Liver (tissue), 8 donors: ENCODE measurements at regions not wholly inside any gene's neighbourhood (a gene's known extent, or its start where the extent isn't known, plus 50 kb on each side); places are given as distances from the start of the nearest gene placed in this dataset.

Experiments
- DNase-seq: peaks from one replicate; pipeline ENCODE4 v3.0.0-alpha.2; 2017; ENCODE audit warnings: low spot score
- H3K27ac ChIP-seq, 2 donors: one replicate each; pipeline ENCODE4 v1.7.0; 2013; ENCODE audit warnings: inconsistent platforms in 2 of 2, low read length in 2 of 2, control low read depth in 1 of 2, low read depth in 1 of 2, mild to moderate bottlenecking in 1 of 2
- H3K27me3 ChIP-seq, 4 donors: one replicate each; pipeline versions ENCODE4 v1.6.1 to v1.7.0; 2013; ENCODE audit warnings: low read length in 3 of 4, inconsistent platforms in 1 of 4, mild to moderate bottlenecking in 1 of 4, moderate library complexity in 1 of 4; ENCODE audit not compliant: control insufficient read depth in 4 of 4, insufficient read depth in 4 of 4
- H3K36me3 ChIP-seq, 4 donors: one replicate each; pipeline versions ENCODE4 v1.6.1 to v1.7.0; 2013; ENCODE audit warnings: low read length in 3 of 4, mild to moderate bottlenecking in 3 of 4, low read depth in 1 of 4, moderate library complexity in 1 of 4; ENCODE audit not compliant: control insufficient read depth in 4 of 4, insufficient read depth in 3 of 4
- H3K4me1 ChIP-seq, 4 donors: one replicate each; pipeline versions ENCODE4 v1.6.1 to v1.7.0; 2013; ENCODE audit warnings: low read length in 3 of 4, mild to moderate bottlenecking in 3 of 4, moderate library complexity in 1 of 4; ENCODE audit not compliant: control insufficient read depth in 4 of 4, insufficient read depth in 4 of 4
- H3K4me3 ChIP-seq, 3 donors: one replicate each; pipeline versions ENCODE4 v1.6.1 to v1.7.0; 2013; ENCODE audit warnings: low read length in 3 of 3, control low read depth in 1 of 3, low read depth in 1 of 3, mild to moderate bottlenecking in 1 of 3
- H3K9ac ChIP-seq, 2 donors: one replicate each; pipeline ENCODE4 v1.7.0; 2013; ENCODE audit warnings: low read length in 2 of 2, mild to moderate bottlenecking in 2 of 2, moderate library complexity in 2 of 2, control low read depth in 1 of 2, low read depth in 1 of 2
- H3K9me3 ChIP-seq, 4 donors: one replicate each; pipeline versions ENCODE4 v1.6.1 to v1.7.0; 2013; ENCODE audit warnings: low read length in 3 of 4; ENCODE audit not compliant: control insufficient read depth in 4 of 4
- CTCF ChIP-seq: fragments of 150-350 bp; IDR thresholded peaks from 2 replicates; pipeline ENCODE4 v1.5.1; 2017; ENCODE audit warnings: improper control_type of control experiment, low read depth, low read length; ENCODE audit not compliant: missing input control
- EGR1 ChIP-seq, 2 donors: IDR thresholded peaks; 2 replicates each; pipeline ENCODE4 v1.6.1; 2016 to 2018; ENCODE audit warnings: antibody characterized with exemption in 2 of 2, low read depth in 2 of 2
- FOXA1 ChIP-seq: IDR thresholded peaks from 2 replicates; pipeline ENCODE4 v1.6.1; 2016; ENCODE audit warnings: antibody characterized with exemption
- FOXA2 ChIP-seq: IDR thresholded peaks from 2 replicates; pipeline ENCODE4 v1.6.1; 2016; ENCODE audit warnings: antibody characterized with exemption
- GABPA ChIP-seq, 2 donors: IDR thresholded peaks in 1 of 2; conservative IDR thresholded peaks in 1 of 2; 2 replicates each; pipeline ENCODE4 v1.6.1; 2016; ENCODE audit warnings: antibody characterized with exemption in 2 of 2, mild to moderate bottlenecking in 1 of 2, moderate library complexity in 1 of 2
- HNF4A ChIP-seq, 2 donors: conservative IDR thresholded peaks; 2 replicates each; pipeline ENCODE4 v1.6.1; 2016; ENCODE audit warnings: antibody characterized with exemption in 2 of 2, mild to moderate bottlenecking in 2 of 2
- JUND ChIP-seq, 2 donors: IDR thresholded peaks; 2 replicates each; pipeline ENCODE4 v1.6.1; 2016; ENCODE audit warnings: antibody characterized with exemption in 2 of 2
- MAX ChIP-seq: IDR thresholded peaks from 2 replicates; pipeline ENCODE4 v1.6.1; 2016; ENCODE audit warnings: antibody characterized with exemption
- NR2F2 ChIP-seq: IDR thresholded peaks from 2 replicates; pipeline ENCODE4 v1.6.1; 2016; ENCODE audit warnings: antibody characterized with exemption
- RAD21 ChIP-seq, 2 donors: IDR thresholded peaks; 2 replicates each; pipeline ENCODE4 v1.6.1; 2016; ENCODE audit warnings: antibody characterized with exemption in 2 of 2, mild to moderate bottlenecking in 2 of 2
- RXRA ChIP-seq, 2 donors: IDR thresholded peaks; 2 replicates each; pipeline ENCODE4 v1.6.1; 2017 to 2018; ENCODE audit warnings: antibody characterized with exemption in 2 of 2, mild to moderate bottlenecking in 1 of 2
- SP1 ChIP-seq: IDR thresholded peaks from 2 replicates; pipeline ENCODE4 v1.6.1; 2018; ENCODE audit warnings: antibody characterized with exemption, mild to moderate bottlenecking
- YY1 ChIP-seq: IDR thresholded peaks from 2 replicates; pipeline ENCODE4 v1.6.1; 2016; ENCODE audit warnings: antibody characterized with exemption, mild to moderate bottlenecking
- WGBS: extraction: QIAGEN DNeasy Blood & Tissue Kit; methylation state at CpG from one replicate; pipeline ENCODE4 v1.1.7; 2013; 5-methylcytosine and 5-hydroxymethylcytosine counted together
- donor health status: healthy.
- donor health status: healthy.
- donor health status: healthy.
- donor health status: healthy.
- donor health status: healthy.

- WGBS = 95% methylated on average over 2 of the region's 2 CpGs
- no peak for DNase-seq
- TF ChIP-seq HNF4A (conservative IDR thresholded peaks at IDR 0.05) (no peak), YY1 (no peak), EGR1 (IDR thresholded peaks at IDR 0.05; ENCODE audit: low read depth in 2 of 2) (no peak), RXRA (IDR thresholded peaks at IDR 0.05) (no peak), FOXA1 (no peak), FOXA2 (no peak), CTCF (no peak), SP1 (no peak), NR2F2 (no peak), JUND (IDR thresholded peaks at IDR 0.05) (no peak), GABPA (IDR thresholded peaks at IDR 0.05 in 1 of 2, conservative IDR thresholded peaks at IDR 0.05 in 1 of 2) (no peak), MAX (no peak)
These were observed 102.4 kb downstream of the KDR start for GRCh38 chr4:55023030-55023429.

GRCh38 chr4:55021214-55021613 lies 104.2 kb downstream of the KDR start:
- DNase-seq = no peak
- no peak overlapping the region for H3K27ac ChIP-seq
- H3K4me3 ChIP-seq = no peak overlapping the region
- TF ChIP-seq CTCF (no peak), SP1 (no peak), RXRA (IDR thresholded peaks at IDR 0.05) (no peak), YY1 (no peak), RAD21 (IDR thresholded peaks at IDR 0.05) (no peak), MAX (no peak)
- no peak overlapping the region for H3K9ac ChIP-seq
- H3K9me3 ChIP-seq = no peaks in the 10 kb centered on the region
- no peaks in the 10 kb centered on the region for H3K4me1 ChIP-seq
- H3K27me3 ChIP-seq = peaks cover 0 to 2% (median 0%) of the 10 kb centered on the region in 4 donors
- H3K36me3 ChIP-seq = no peaks in the 10 kb centered on the region
- 79% methylated on average over 1 of the region's 1 CpG for WGBS

More at GRCh38 chr4:55023030-55023429, 102.4 kb downstream of the KDR start:
- no peaks in the 10 kb centered on the region for H3K4me1 ChIP-seq
- no peaks in the 10 kb centered on the region for H3K9me3 ChIP-seq
- H3K36me3 ChIP-seq = no peaks in the 10 kb centered on the region
- no peak overlapping the region for H3K27ac ChIP-seq
- no peak overlapping the region for H3K9ac ChIP-seq
- H3K27me3 ChIP-seq = peaks cover 0 to 2% (median 0%) of the 10 kb centered on the region in 4 donors
- no peak overlapping the region for H3K4me3 ChIP-seq

- Histone ChIP-seq H3K9ac (no peak overlapping the region), H3K4me3 (no peak overlapping the region), H3K27me3 (peaks cover 0 to 2% (median 0%) of the 10 kb centered on the region in 4 donors), H3K4me1 (no peaks in the 10 kb centered on the region), H3K27ac (no peak overlapping the region), H3K9me3 (no peaks in the 10 kb centered on the region), H3K36me3 (no peaks in the 10 kb centered on the region)
- TF ChIP-seq CTCF = no peak
- WGBS = 32% methylated on average over 2 of the region's 2 CpGs
- no peak for DNase-seq
These were observed 105.3 kb downstream of the KDR start for GRCh38 chr4:55020131-55020530.
